ENCODE measurements at regions not wholly inside any gene's neighbourhood (a gene's known extent, or its start where the extent isn't known, plus 50 kb on each side); places are given as distances from the start of the nearest gene placed in this dataset.

DNA sequence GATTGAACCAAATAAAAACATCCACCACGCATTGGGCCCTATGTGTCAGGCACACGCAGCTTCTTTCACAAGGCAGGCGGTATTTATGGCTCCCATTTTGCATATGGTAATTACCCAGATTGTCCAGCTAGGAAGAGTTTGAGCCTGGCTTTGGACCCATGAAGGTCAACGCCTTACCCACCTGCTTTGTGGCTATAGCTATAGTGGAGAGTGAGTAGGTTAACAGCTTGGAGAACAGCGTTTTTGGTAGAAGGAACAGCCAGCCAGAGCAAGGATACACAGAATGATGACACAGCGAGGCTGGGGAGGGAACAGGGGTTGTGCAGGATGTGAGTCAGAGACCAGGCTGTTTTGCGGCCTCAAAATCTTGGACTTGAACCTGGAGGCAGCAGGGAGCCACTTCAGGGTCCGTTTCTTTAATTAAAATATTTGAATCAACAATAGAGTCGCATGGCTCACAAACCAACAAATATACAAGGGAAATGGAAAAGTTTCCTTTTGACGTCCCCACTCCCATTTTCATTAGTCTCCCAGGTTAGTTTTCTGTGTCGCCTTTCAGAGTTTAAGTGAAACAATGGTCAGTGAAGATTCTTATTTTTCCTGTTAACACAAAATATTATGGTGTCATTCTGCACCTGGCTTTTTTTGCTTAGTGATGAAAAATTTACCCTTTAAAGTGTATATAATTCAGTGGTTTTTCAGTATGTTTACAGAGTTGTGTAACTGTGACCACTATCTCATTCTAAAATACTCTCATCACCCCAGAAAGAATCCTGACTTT lies 118.2 kb upstream of the STX18 start:
- no peaks in the 10 kb centered on the region; the same call in 2 of the 3 replicates for H3K9me3 ChIP-seq (replicated peaks; ENCODE audit: control insufficient read depth, insufficient read depth, low read length)
- in situ Hi-C loops (cut with MboI): no loop called here
- FAIRE-seq: no peak
- TF ChIP-seq BACH1 (IDR thresholded peaks at IDR 0.05; ENCODE audit: borderline replicate concordance): no peak
- TF ChIP-seq, protein P1, sequence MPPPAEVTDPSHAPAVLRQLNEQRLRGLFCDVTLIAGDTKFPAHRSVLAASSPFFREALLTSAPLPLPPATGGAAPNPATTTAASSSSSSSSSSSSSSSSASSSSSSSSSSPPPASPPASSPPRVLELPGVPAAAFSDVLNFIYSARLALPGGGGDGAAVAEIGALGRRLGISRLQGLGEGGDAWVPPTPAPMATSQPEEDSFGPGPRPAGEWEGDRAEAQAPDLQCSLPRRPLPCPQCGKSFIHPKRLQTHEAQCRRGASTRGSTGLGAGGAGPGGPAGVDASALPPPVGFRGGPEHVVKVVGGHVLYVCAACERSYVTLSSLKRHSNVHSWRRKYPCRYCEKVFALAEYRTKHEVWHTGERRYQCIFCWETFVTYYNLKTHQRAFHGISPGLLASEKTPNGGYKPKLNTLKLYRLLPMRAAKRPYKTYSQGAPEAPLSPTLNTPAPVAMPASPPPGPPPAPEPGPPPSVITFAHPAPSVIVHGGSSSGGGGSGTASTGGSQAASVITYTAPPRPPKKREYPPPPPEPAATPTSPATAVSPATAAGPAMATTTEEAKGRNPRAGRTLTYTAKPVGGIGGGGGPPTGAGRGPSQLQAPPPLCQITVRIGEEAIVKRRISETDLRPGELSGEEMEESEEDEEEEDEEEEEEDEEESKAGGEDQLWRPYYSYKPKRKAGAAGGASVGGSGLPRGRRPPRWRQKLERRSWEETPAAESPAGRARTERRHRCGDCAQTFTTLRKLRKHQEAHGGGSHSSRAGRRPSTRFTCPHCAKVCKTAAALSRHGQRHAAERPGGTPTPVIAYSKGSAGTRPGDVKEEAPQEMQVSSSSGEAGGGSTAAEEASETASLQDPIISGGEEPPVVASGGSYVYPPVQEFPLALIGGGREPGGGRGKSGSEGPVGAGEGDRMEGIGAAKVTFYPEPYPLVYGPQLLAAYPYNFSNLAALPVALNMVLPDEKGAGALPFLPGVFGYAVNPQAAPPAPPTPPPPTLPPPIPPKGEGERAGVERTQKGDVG (CRISPR knock-in tag; IDR thresholded peaks at IDR 0.05): no peak
- TF ChIP-seq, protein P2, sequence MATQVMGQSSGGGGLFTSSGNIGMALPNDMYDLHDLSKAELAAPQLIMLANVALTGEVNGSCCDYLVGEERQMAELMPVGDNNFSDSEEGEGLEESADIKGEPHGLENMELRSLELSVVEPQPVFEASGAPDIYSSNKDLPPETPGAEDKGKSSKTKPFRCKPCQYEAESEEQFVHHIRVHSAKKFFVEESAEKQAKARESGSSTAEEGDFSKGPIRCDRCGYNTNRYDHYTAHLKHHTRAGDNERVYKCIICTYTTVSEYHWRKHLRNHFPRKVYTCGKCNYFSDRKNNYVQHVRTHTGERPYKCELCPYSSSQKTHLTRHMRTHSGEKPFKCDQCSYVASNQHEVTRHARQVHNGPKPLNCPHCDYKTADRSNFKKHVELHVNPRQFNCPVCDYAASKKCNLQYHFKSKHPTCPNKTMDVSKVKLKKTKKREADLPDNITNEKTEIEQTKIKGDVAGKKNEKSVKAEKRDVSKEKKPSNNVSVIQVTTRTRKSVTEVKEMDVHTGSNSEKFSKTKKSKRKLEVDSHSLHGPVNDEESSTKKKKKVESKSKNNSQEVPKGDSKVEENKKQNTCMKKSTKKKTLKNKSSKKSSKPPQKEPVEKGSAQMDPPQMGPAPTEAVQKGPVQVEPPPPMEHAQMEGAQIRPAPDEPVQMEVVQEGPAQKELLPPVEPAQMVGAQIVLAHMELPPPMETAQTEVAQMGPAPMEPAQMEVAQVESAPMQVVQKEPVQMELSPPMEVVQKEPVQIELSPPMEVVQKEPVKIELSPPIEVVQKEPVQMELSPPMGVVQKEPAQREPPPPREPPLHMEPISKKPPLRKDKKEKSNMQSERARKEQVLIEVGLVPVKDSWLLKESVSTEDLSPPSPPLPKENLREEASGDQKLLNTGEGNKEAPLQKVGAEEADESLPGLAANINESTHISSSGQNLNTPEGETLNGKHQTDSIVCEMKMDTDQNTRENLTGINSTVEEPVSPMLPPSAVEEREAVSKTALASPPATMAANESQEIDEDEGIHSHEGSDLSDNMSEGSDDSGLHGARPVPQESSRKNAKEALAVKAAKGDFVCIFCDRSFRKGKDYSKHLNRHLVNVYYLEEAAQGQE (IDR thresholded peaks at IDR 0.05; ENCODE audit: low read depth, low read length): no peak
- TF ChIP-seq ZNF24 (IDR thresholded peaks at IDR 0.05): no peak
- TF ChIP-seq, protein P3, sequence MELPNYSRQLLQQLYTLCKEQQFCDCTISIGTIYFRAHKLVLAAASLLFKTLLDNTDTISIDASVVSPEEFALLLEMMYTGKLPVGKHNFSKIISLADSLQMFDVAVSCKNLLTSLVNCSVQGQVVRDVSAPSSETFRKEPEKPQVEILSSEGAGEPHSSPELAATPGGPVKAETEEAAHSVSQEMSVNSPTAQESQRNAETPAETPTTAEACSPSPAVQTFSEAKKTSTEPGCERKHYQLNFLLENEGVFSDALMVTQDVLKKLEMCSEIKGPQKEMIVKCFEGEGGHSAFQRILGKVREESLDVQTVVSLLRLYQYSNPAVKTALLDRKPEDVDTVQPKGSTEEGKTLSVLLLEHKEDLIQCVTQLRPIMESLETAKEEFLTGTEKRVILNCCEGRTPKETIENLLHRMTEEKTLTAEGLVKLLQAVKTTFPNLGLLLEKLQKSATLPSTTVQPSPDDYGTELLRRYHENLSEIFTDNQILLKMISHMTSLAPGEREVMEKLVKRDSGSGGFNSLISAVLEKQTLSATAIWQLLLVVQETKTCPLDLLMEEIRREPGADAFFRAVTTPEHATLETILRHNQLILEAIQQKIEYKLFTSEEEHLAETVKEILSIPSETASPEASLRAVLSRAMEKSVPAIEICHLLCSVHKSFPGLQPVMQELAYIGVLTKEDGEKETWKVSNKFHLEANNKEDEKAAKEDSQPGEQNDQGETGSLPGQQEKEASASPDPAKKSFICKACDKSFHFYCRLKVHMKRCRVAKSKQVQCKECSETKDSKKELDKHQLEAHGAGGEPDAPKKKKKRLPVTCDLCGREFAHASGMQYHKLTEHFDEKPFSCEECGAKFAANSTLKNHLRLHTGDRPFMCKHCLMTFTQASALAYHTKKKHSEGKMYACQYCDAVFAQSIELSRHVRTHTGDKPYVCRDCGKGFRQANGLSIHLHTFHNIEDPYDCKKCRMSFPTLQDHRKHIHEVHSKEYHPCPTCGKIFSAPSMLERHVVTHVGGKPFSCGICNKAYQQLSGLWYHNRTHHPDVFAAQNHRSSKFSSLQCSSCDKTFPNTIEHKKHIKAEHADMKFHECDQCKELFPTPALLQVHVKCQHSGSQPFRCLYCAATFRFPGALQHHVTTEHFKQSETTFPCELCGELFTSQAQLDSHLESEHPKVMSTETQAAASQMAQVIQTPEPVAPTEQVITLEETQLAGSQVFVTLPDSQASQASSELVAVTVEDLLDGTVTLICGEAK (IDR thresholded peaks at IDR 0.05; ENCODE audit: borderline replicate concordance): no peak
- no peak for TF ChIP-seq EGR1 (IDR thresholded peaks at IDR 0.05; ENCODE audit: borderline replicate concordance in 1 of 2, low read depth in 2 of 2, low read length in 2 of 2)
- TF ChIP-seq, protein P4, sequence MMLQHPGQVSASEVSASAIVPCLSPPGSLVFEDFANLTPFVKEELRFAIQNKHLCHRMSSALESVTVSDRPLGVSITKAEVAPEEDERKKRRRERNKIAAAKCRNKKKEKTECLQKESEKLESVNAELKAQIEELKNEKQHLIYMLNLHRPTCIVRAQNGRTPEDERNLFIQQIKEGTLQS (IDR thresholded peaks at IDR 0.05; ENCODE audit: borderline replicate concordance, extremely low read depth, low read depth, low read length): no peak
- no peak for TF ChIP-seq RCOR1 (conservative IDR thresholded peaks at IDR 0.05; ENCODE audit: low read depth, low read length)
- no peak for TF ChIP-seq ETV6 (conservative IDR thresholded peaks at IDR 0.05 in 1 of 2, IDR thresholded peaks at IDR 0.05 in 1 of 2; ENCODE audit: borderline replicate concordance in 1 of 2, low read depth in 1 of 2)

More for the DNA sequence above, 118.2 kb upstream of the STX18 start:
- WGBS (ENCODE audit: insufficient coverage, insufficient replicate concordance, low lambda C conversion rate, missing lambda C conversion rate): 88% methylated on average over 11 of the region's 11 CpGs
- H4K20me1 ChIP-seq (ENCODE audit: control insufficient read depth, insufficient read depth): no peaks in the 10 kb centered on the region; the same call in 1 of the 2 replicates
- H3K4me1 ChIP-seq (ENCODE audit: control insufficient read depth, insufficient read depth, low read length): no peaks in the 10 kb centered on the region
- SMC1A ChIA-PET (ENCODE audit: uncharacterized antibody, unreplicated experiment): no interaction called here
- CTCF ChIA-PET: interaction anchor here (1.8 kb wide), 1 partner anchor 9 kb away, joined by 5 read pairs; no protein-coding TSS in a partner anchor
- RAD21 ChIA-PET (ENCODE audit: unreplicated experiment): no interaction called here
- H2AFZ ChIP-seq (ENCODE audit: control insufficient read depth, low read depth, low read length): no peak overlapping the region
- POLR2A ChIA-PET: no interaction called here
- ATAC-seq: no peak
- H3K9ac ChIP-seq (ENCODE audit: control insufficient read depth, insufficient read depth, low read length): no peak overlapping the region
- intact Hi-C loops (cut with micrococcal nuclease; ENCODE audit: unreplicated experiment): no loop called here
- no TSS peak for BruUV-seq (replicated peaks)
- no peaks in the 10 kb centered on the region for H3K27me3 ChIP-seq (replicated peaks in 1 of 2; ENCODE audit: control insufficient read depth in 2 of 2, insufficient read depth in 2 of 2, low read length in 1 of 2)
- no peak overlapping the region for H3K27ac ChIP-seq (ENCODE audit: control insufficient read depth, insufficient read depth)
- no peak overlapping the region for H3K4me3 ChIP-seq
- no peak overlapping the region for H3K4me2 ChIP-seq (ENCODE audit: control insufficient read depth, insufficient read depth)
- no peaks in the 10 kb centered on the region for H3K36me3 ChIP-seq (ENCODE audit: control insufficient read depth in 2 of 2, insufficient read depth in 2 of 2, low read length in 1 of 2)
- no peaks in the 10 kb centered on the region for H3K79me2 ChIP-seq (ENCODE audit: control insufficient read depth, insufficient read depth, low read length)
- no peak for DNase-seq (ENCODE audit: low read depth, low spot score)

Measured in GM12878 (cell line).